SIG-M5 treated with dmso at 0.1 percent for 504 hours (cell line): ENCODE measurements at regions not wholly inside any gene's neighbourhood (a gene's known extent, or its start where the extent isn't known, plus 50 kb on each side); places are given as distances from the start of the nearest gene placed in this dataset.
A peak's percentile ranks its signal among the peaks of the same experiment; 100 is the strongest.
"Not testable (repeated sequence)": the region's sequence is repeated elsewhere in the genome, so short reads cannot be mapped to it uniquely, and the experiment has no call there.

Experiments
- DNase-seq: peaks from one replicate; lab custom pipeline; 2025; ENCODE audit not compliant: unreplicated experiment; lab: John Stamatoyannopoulos, UW

DNA sequence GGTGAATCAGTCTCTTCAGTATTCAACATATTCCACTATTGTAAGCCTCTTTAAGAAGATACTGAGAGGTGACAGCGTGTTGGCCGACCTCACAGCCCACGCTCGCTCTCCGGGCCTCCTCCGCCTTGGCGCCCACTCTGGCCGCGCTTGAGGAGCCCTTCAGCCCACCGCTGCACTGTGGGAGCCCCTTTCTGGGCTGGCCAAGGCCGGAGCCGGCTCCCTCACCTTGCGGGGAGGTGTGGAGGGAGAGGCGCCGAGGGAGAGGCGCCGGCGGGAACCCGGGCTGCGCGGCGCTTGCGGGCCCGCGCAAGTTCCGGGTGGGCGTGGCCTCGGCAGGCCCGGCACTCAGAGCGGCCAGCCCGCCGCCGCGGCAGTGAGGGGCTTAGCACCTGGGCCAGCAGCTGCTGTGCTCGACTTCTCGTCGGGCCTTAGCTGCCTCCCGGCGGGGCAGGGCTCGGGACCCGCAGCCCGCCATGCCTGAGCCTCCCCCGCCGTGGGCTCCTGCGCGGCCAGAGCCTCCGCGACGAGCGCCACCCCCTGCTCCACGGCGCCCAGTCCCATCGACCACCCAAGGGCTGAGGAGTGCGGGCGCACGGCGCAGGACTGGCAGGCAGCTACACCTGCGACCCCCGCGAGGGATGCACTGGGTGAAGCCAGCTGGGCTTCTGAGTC lies 306.4 kb downstream of the SEMA3D start:
- not testable (repeated sequence) for DNase-seq

DNA sequence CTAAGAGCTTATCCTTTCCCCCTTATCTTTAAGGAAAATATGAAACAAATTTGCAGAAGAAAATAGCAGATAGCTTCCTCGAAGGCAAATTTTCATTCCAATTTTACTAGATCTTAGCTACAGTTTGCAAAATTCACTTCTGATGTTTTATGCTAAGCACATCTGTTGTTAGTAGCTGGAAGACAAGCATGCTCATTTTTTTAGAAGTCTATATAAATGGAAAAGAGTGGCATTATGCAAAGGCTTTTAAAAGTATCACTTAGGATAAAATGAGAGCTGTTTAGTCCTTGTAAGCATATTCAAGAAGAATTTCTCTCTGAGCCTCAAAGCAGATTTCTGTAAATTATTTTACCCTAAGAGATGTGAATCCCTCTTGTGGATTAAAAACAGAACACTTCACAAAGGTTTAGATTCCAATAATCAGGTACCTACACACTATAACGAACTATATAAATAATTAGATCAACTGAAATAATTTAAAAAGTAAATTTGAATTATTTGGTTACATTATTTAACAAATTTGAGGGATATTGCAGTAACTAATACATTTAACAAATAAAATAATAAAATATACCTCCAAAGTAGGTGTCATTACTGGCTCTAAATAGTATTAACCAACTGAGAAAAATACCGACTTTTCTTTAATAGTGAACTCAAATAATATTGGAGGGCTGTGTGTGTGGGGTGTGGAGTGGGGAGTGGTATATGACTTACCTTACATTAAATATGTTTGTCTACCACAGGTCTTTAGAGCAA lies 307.1 kb downstream of the SEMA3D start:
- DNase-seq, result no peak

DNA sequence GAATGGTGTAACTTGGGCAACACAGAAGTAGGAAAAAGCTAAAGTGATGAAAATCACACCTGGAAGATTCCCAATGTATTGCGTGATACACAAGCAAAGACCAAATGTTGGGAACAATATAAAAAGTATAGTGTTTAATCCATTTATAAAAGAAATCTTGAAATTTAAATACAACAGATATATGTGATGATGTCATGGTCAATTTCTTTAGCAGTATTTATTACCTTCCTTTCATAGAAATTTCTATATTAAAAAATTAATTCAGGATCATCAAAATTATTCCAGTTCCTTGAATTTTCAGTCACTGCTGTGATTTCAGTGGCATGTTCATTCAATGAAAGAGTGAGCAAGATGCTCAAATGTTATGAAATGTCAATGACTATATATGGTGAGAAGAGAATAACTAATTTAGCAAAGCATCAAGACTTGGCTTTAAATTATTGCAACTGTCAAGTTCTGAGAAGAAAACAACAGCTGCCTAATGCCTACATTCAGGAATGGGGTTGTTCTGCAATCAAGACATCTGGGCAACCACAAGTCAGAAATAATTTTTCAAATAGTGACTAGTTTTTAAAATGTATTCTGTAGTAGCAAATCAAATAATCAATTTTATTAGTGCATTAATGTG lies 308.8 kb downstream of the SEMA3D start:
- DNase-seq, result no peak

DNA sequence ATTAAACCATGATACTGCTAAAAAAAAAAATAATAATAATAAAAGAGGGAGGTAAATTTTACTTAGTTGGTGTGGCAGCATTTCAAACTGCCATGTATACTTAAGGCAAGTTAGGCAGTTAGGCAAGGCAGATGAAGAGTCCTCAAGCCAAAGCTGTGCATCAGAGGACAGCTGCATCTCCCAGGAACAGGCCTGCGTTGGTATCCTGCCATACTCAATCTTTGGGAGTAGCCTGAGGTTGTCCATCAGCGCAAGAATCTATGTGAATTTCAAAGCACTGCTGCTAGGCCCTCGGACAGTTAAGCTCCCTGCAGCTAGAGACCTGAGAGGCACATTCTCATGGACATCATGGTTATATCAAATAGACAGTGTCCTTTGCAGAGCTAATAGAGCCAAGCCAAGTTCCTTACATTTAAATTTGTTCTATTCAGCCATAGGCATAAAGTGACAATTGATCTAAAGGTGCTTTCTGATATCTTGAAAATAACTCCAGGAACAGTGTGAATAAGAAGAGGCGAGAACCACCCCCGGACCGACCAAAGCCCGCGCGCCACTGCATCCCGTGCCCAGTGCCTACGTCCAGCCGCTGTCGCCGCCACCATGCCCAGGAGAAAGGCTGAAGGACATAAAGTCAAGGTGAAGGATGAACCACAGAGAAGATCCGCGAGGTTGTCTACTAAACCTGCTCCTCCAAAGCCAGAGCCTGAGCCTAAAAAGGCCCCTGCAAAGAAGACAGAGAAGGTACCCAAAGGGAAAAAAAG lies 310.6 kb downstream of the SEMA3D start:
- DNase-seq, result no peak

DNA sequence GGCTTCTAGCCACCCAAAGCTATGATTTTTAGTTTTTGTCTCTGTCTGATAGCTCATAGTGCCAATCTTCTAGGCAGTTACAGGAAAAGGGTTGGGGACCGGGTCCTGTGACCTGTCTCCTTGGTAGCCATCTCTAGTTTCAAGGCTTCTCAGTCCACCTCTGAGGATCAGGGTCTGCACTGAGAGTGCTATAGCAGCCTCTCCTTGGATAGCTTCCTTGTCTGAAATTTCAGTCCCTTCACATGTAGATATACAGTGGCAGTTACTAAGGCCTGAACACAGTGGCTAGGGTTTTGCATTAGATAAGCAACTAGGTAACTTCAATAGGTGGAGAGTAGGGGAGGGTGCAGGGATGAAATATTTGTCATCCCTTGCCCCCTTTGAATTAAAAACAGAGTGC lies 321.3 kb downstream of the SEMA3D start:
- DNase-seq, result no peak

DNA sequence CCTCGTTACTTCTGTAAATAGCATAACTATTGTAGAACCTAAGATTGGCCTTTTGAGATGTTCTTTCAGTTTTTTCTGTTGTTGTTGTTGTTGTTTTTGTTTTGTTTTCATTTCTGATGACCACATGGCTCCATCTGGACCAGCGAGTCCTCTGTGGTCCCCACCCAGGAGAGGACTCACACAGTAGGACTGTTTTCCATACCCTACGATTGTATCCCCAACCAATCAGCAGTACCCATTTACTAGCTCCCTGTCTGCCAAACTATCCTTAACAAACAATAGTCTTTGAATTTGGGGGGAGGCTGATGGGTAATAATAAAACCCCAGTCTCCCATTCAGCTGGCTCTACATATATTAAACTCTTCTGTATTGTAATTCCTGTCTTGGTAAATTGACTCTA lies 329.5 kb downstream of the SEMA3D start:
- DNase-seq, result no peak

DNA sequence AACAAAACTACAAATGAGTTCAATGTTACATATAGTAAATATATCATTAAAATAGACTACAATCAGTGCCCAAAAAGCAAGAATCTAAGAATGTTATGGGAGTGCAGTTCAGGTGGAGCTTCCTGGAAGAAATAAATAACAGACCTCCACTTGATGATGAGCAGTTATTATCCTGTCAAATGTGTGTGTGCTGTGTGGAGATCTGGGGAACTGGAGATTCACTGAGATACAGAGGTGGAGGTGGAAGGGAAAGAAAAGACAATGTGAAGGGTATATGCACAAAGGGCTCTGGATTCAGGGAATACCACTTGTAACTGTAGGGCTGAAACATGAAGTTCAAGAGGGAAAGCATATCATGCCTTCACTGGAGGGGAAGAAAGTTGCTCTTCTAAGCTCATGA lies 331.1 kb downstream of the SEMA3D start:
- no peak for DNase-seq

DNA sequence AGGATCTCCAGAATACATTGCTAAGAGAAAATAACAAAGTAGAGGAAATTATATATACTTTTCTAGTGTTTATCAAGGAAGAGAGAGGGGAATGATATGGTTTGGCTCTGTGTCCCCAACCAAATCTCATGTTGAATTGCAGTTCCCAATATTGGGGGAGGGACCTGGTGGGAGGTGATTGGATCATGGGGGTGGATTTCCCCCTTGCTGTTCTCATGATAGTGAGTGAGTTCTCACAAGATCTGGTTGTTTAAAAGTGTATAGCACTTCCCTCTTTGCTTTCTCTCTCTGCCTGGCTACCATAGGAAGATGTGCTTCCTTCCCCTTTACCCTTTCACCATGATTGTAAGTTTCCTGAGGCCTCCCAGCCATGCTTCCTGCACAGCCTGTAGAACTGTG lies 337.9 kb downstream of the SEMA3D start:
- not testable (repeated sequence) for DNase-seq

DNA sequence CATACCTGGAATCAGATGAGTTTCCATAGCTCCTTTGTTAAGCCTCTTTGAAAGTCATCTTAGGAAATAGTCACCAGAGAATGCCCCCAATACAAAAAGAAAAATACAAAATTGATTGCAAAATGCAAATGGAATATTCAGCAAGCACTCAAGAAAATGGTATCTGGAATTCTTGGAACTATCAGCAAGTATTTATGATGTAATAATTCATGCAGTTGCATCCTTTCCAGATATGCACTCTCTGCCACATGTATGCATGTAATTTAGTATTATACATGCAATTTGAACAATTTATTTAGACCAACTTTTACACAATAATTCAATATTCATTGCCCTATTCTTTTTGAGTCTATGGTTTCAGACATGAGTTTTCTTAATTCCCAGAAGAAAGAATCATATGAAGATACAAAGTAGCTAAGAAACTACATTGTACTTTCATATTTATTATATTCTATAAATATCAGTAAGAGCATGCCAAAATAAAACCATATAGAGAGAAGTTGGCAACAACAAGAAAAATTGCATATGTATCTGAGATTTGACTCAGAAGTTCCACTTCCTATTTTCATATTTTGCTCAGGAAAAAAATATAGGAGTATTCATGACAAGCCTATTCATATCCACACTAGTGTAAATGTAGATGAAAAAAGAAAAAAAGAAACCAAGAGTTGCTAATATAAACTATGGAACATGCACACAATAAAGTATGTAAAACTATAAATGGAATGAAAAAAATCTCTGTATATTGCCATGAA lies 338.5 kb downstream of the SEMA3D start:
- no peak for DNase-seq

DNA sequence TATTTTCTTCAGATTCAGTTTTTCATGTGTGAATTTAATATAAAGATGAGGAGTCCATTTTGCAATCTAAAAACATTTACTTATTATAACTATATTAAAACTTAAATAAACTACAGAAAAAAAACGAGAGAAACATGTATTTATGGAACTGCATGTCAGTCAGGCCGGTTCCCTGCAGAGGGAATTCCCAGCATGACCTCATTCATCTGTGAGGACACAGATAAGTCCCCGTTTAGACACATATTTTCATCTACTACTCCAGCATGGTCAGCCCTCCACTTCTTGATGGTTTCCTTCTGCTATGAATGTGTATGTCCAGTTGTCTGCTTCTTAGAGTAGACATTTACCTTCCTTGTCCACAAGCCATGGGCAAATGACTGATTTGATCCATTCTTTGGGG lies 339.1 kb downstream of the SEMA3D start:
- no peak for DNase-seq

DNA sequence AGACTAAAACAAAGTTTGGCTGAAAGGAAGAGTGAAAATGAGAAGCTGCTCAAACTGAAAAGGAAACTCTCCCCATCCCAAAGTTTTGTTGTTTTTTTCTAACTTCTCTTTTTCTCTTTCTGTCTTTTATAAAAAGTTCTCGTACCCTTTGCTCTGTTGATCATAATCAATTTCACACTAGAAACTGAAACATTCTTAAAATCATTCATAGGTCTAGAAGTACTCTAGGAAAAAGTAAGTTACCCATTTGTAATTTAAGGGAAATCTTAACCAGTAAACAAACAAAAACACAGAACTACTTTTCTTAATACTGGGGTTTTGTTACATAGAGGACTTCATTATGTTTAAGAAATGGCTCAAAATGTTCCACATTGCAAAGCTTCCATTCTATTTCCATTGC lies 339.8 kb downstream of the SEMA3D start:
- DNase-seq, result no peak

DNA sequence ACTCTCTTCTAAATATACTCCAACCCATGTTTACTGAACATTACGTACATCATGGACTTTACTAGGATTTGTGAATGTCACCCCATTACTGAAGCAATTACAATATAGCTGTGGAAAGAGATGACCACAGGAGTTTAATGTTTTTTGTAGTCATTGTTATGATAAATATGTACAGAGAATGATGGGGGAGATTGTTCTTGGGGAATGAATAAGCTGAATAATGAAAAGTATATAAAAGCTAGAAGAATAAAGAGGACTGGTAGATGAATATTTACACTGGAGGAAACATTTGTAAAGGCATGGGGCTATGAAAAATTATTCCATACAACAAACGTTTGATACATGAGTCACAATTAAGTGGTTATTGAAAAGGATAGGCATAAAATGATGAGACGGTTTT lies 340.9 kb downstream of the SEMA3D start:
- no peak for DNase-seq

DNA sequence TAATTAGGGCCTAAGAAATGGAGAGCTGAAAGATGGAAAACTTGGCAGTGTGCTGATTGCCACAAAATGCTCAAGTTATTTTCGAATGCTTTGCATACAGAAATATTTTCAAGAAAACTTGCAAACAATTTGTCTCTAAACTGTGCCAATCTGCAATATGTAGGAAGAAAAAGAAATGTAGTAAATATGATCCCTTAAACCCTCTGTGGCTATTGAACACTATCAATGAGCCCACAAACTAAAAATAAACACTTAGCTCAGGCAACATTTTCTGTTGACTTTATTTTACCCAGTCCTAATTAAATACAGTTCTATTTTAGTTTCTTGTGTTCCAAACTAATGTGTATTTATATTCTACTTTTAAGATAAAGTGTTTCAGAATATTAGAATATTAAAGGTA lies 342.1 kb downstream of the SEMA3D start:
- no peak for DNase-seq

DNA sequence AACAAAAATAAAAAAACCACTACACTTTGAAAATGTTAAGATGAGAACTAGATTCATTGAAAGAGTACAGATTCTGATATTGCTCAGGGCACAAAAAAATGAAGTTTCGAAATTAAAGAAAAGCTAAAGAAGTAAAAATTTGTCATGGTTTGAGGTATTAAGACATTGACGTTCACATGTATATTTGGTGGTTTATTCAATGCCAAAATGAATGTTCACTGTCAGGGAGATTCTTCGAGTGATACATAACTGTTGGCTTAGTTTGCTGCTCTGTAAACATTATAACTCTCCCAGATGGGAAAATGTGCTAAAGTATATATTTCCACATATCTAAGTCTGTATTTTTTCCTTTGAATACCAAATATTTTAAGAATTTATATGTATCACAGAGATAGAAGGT lies 345.0 kb downstream of the SEMA3D start:
- no peak for DNase-seq

DNA sequence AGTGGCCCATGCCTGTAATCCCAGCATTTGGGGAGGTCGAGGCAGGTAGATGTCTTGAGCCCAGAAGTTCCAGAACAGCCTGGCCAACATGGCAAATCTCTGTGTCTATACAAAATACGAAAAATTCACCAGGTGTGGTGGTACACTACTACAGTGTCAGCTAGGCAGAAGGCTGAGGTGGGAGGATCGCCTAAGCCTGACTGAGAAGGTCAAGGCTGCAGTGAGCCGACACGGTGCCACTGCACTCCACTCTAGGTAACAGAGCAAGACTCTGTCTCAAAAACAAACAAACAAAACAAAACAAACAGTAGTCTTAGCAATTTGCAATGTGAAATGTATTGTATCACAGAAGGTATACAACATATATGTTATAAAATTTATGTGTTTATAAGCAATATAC lies 348.0 kb downstream of the SEMA3D start:
- DNase-seq, result no peak

DNA sequence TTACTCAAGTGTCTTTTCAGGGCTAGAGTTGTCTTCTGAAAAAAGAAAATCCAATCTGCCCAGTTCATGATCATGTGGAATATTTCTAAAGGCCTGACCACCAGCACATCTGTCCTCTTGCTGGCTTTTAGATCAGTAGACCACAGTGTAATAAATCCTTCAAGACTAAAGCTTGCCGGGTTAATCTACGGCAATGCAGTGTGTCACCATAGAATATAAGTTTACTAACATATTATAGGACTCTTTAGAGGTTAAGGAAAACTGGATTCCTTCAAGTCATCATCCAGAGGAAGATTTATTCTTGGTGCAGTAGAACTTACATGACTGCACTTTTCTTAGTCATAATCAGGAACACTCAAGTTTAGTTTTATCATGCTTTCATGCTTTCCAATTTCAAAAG lies 349.5 kb downstream of the SEMA3D start:
- no peak for DNase-seq

DNA sequence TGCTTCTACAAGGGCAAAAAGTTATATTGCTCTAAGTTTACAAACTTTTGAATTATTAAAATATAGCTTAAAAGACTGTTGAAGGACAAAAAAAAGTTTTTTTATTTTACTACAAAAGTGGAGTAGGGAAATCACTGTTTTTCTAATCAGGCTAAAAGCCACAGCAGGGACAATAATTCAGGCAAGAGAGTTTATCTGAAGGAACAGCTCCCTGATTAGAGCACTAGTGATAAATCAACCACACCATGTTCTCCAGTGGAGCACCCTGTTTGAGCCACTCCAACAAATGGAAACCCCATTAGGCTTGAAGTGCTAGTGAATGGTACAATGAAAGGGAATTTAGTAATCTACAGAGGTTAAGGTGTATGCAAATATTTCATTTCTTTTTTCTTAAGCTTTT lies 357.1 kb downstream of the SEMA3D start:
- DNase-seq, result no peak

DNA sequence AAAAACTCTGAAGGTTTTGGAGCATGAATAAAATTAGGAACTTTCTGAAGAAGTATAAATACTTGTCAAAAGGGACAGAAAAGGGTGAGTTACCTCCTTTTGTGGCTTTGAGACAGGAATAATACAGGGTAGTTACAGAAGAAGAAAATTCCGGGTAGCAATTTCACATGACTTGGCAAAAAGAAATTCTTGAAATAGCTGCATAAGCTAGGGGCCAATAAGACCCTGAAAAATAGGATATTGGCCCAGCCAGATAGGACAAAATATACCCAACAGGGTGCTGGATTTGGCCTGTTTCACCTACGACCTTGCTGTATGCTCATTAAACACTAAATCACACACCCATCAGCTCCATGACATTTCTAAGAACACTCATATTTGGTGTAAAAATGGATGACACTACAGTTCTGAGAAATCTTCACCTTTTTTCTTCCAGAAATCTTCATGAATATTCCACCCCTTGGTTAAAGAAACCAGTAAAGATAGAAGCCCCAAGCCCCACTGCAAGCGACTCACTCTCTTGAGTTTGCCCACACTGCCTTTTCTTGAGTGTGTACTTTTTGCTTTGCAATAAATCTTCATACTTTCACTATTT lies 362.7 kb downstream of the SEMA3D start:
- no peak for DNase-seq

DNA sequence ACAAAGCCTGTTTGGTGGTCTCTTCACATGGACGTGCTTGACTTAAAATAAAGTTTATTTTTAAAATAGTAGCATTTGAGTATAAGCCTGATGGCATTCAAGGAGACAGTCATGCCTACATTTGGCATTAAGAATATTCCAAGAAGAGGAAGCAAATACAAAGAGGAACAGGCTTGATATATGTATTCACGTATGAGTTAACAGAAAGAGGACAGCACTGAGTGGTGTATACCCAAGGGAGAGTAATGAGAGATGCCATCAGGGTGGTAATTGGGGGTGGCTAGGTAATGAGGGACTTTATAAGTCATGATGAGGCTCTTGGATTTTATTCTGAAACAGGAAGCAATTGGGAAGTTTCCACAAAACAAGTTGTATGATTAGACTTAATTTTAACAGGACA lies 363.3 kb downstream of the SEMA3D start:
- peak; percentile 7 for DNase-seq

DNA sequence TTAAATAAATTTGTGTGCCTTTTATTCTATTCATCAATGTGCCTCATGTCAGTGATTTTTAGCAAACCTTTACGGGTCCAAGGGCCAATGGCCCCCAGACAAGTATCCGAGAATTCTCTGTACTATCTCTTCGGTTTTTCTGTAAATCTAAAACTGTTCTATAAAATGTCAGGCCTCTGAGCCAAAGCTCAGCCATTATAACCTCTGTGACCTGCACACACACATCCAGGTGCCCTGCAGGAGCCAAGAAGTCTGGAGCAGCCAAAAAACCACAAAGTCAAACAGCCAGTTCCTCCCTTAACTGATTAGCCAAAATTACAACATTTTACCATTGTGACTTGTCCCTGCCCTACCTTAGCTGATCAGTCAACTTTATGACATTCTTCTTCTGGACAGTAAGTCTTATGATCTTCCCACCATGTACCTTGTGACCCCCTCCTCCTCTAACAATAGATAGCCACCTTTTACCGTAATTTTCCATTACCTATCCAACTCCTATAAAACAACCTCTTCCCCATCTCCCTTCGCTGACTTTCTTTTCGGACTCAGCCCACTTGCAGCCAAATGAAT lies 363.8 kb downstream of the SEMA3D start:
- no peak for DNase-seq
